ENCODE measurements at regions not wholly inside any gene's neighbourhood (a gene's known extent, or its start where the extent isn't known, plus 50 kb on each side); places are given as distances from the start of the nearest gene placed in this dataset.

GRCh38 chr7:149638566-149639320 lies 134.6 kb downstream of the ZNF467 start:
- TF ChIP-seq JUND (IDR thresholded peaks at IDR 0.05): no peak
- no peak for TF ChIP-seq CTCF (IDR thresholded peaks at IDR 0.05; ENCODE audit: low read depth, low read length, missing input control)
- no peak for TF ChIP-seq YY1 (IDR thresholded peaks at IDR 0.05)
- TF ChIP-seq ATF3 (IDR thresholded peaks at IDR 0.05): no peak
- no peak for TF ChIP-seq EGR1 (IDR thresholded peaks at IDR 0.05; ENCODE audit: low read depth in 2 of 2)
- no peak for TF ChIP-seq RAD21 (IDR thresholded peaks at IDR 0.05)
- TF ChIP-seq HNF4A (conservative IDR thresholded peaks at IDR 0.05): no peak
- TF ChIP-seq TAF1 (conservative IDR thresholded peaks at IDR 0.05): no peak
